ENCODE measurements at regions not wholly inside any gene's neighbourhood (a gene's known extent, or its start where the extent isn't known, plus 50 kb on each side); places are given as distances from the start of the nearest gene placed in this dataset.

GRCh38 chr17:73856556-73856955, 212.3 kb upstream of the SDK2 start:
- TF ChIP-seq EP300 (IDR thresholded peaks at IDR 0.05; ENCODE audit: low read depth), result no peak
- no peak for TF ChIP-seq CTCF (IDR thresholded peaks at IDR 0.05)

Data from transverse colon (tissue), 3 donors.